ENCODE measurements at regions not wholly inside any gene's neighbourhood (a gene's known extent, or its start where the extent isn't known, plus 50 kb on each side); places are given as distances from the start of the nearest gene placed in this dataset.
A peak's percentile ranks its signal among the peaks of the same experiment; 100 is the strongest.

GRCh38 chr2:34096562-34097171 is 497.6 kb upstream of the FAM98A start:
- intact Hi-C loops (cut with micrococcal nuclease; ENCODE audit: unreplicated experiment): loop anchor here (2.0 kb wide), 1 partner anchor 1314 kb away; no protein-coding TSS in a partner anchor

GRCh38 chr2:34093790-34094189 is 494.7 kb upstream of the FAM98A start:
- no peak for TF ChIP-seq CTCF (conservative IDR thresholded peaks at IDR 0.05)
- Histone ChIP-seq H3K79me2 (ENCODE audit: low read depth) (no peaks in the 10 kb centered on the region), H3K27me3 (ENCODE audit: insufficient read depth, low read depth) (no peaks in the 10 kb centered on the region), H3K36me3 (ENCODE audit: low read depth) (no peaks in the 10 kb centered on the region), H2AFZ (peak overlapping the region; percentile 45; the same call in 1 of the 2 replicates), H3K4me1 (replicated peaks; ENCODE audit: insufficient read depth) (no peaks in the 10 kb centered on the region), H3F3A (ENCODE audit: insufficient read depth, low read depth) (no peaks in the 10 kb centered on the region), H3K27ac (no peak overlapping the region), H3K4me3 (no peak overlapping the region), H3K9me2 (ENCODE audit: insufficient read depth) (no peaks in the 10 kb centered on the region), H3K9me3 (ENCODE audit: insufficient read depth, low read depth) (no peaks in the 10 kb centered on the region), H4K20me1 (ENCODE audit: insufficient read depth) (no peaks in the 10 kb centered on the region), H3K4me2 (0 out of 2 replicates have a peak overlapping the region, but pooled peaks have one; percentile 20)
- ChIA-PET POLR2A (ENCODE audit: unreplicated experiment) (no interaction called here), CTCF (no interaction called here)
- intact Hi-C loops (cut with micrococcal nuclease; ENCODE audit: unreplicated experiment): no loop called here
- BruUV-seq (replicated peaks): no TSS peak
- DNase-seq: no peak

More at GRCh38 chr2:34096562-34097171, 497.6 kb upstream of the FAM98A start:
- Histone ChIP-seq H3K27ac (no peak overlapping the region), H3K4me1 (replicated peaks; ENCODE audit: insufficient read depth) (no peaks in the 10 kb centered on the region), H3K79me2 (ENCODE audit: low read depth) (no peaks in the 10 kb centered on the region), H3K9me2 (ENCODE audit: insufficient read depth) (no peaks in the 10 kb centered on the region), H3K27me3 (ENCODE audit: insufficient read depth, low read depth) (no peaks in the 10 kb centered on the region), H3K36me3 (ENCODE audit: low read depth) (no peaks in the 10 kb centered on the region), H3F3A (ENCODE audit: insufficient read depth, low read depth) (no peaks in the 10 kb centered on the region), H3K4me2 (no peak overlapping the region), H4K20me1 (ENCODE audit: insufficient read depth) (no peaks in the 10 kb centered on the region), H3K9me3 (ENCODE audit: insufficient read depth, low read depth) (no peaks in the 10 kb centered on the region), H2AFZ (no peak overlapping the region), H3K4me3 (no peak overlapping the region)
- CTCF ChIA-PET: no interaction called here
- POLR2A ChIA-PET (ENCODE audit: unreplicated experiment): no interaction called here
- DNase-seq: peak; percentile 16 to 43
- TF ChIP-seq CTCF (conservative IDR thresholded peaks at IDR 0.05) (peak; percentile 89), EZH2 (IDR thresholded peaks at IDR 0.05; ENCODE audit: low read depth) (no peak)
- BruUV-seq (replicated peaks): no TSS peak

- TF ChIP-seq CTCF (conservative IDR thresholded peaks at IDR 0.05) (no peak), EZH2 (IDR thresholded peaks at IDR 0.05; ENCODE audit: low read depth) (no peak)
- Histone ChIP-seq H3K79me2 (ENCODE audit: low read depth) (no peaks in the 10 kb centered on the region), H3K4me3 (no peak overlapping the region), H3K4me1 (replicated peaks; ENCODE audit: insufficient read depth) (no peaks in the 10 kb centered on the region), H3K36me3 (ENCODE audit: low read depth) (no peaks in the 10 kb centered on the region), H3K4me2 (no peak overlapping the region), H4K20me1 (ENCODE audit: insufficient read depth) (no peaks in the 10 kb centered on the region; the same call in 1 of the 2 replicates), H3K27ac (no peak overlapping the region), H3K9me2 (ENCODE audit: insufficient read depth) (no peaks in the 10 kb centered on the region), H3F3A (ENCODE audit: insufficient read depth, low read depth) (no peaks in the 10 kb centered on the region), H3K9me3 (ENCODE audit: insufficient read depth, low read depth) (no peaks in the 10 kb centered on the region), H3K27me3 (ENCODE audit: insufficient read depth, low read depth) (peaks cover 23% of the 10 kb centered on the region), H2AFZ (no peak overlapping the region)
- intact Hi-C loops (cut with micrococcal nuclease; ENCODE audit: unreplicated experiment): no loop called here
- no TSS peak for BruUV-seq (replicated peaks)
- DNase-seq: no peak
- POLR2A ChIA-PET (ENCODE audit: unreplicated experiment): no interaction called here
- CTCF ChIA-PET: interaction anchor here (0.7 kb wide), 1 partner anchor 446 kb away, joined by 5 read pairs; no protein-coding TSS in a partner anchor
Observed at GRCh38 chr2:34070196-34070595, 471.1 kb upstream of the FAM98A start.

Measured in PC-9 (cell line).